GM18517 (cell line): ENCODE measurements at regions not wholly inside any gene's neighbourhood (a gene's known extent, or its start where the extent isn't known, plus 50 kb on each side); places are given as distances from the start of the nearest gene placed in this dataset.
"Not testable (repeated sequence)": the region's sequence is repeated elsewhere in the genome, so short reads cannot be mapped to it uniquely, and the experiment has no call there.

ENCODE experiments used
- ATAC-seq: cut with Tn5 transposase; IDR thresholded peaks from one replicate; pipeline ENCODE4 v1.9.1; 2021; ENCODE audit warnings: mild to moderate bottlenecking, moderate library complexity; ENCODE audit not compliant: unreplicated experiment

DNA sequence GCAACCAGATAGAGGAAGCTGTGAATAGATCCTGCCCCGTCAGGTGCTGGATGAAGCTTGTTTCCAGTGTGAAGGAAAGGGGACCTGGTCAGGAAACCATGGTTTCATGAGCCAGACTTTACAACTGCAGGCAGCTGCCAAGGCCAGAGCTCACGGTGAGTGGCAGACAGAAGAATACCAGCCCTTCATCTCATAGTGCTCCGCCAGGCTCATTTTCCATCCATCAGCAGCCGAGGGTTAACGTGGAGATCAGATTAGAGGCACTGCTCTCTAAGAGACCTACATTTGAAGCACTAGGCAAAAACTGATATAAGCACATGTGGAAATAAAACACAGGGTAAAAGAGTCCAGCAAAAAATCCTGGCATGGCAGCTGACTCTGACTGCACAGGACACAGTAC is 172.4 kb downstream of the CD24 start:
- ATAC-seq = no peak

DNA sequence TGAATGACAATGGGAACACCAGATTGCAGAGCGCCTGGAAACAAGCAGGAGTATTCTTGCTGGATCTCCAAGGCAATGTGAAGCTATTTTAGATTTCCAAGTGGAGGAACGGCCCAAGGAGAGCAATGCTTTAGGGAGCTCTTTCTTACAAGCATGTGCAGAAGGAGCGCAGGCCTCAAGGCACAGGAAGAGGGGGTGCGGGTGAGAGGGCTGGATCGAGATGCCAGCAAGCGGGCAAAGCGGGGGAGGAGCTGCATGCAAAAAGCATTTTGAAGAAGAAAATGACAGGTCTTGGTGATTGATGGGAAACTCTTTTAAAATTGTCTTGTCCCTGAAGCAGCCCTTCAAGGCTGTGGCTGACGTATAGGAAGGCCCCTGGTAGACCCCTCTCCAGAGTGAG is 171.9 kb downstream of the QRSL1 start:
- ATAC-seq = no peak

DNA sequence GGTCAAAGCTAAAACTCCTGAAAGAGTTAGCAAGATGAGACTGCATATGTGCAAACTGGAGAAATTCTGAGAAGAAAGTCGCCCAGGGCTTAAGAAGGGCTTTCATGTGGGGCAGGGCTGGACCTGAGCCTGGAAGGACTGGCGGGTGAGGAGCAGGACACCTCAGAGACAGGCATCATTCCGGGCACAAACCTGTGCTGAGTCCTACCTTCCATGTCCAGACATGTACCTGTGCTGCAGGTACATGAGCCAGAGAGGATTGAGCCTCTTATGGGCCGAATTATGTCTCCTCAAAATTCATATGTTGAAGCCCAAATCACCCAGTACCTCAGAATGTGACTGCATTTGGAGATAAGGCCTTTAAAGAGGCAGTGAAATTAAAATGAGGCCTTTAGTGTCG is 171.0 kb downstream of the QRSL1 start:
- no peak for ATAC-seq

- no peak for ATAC-seq
Measured at GRCh38 chr6:106799031-106799894, 169.9 kb downstream of the QRSL1 start.

DNA sequence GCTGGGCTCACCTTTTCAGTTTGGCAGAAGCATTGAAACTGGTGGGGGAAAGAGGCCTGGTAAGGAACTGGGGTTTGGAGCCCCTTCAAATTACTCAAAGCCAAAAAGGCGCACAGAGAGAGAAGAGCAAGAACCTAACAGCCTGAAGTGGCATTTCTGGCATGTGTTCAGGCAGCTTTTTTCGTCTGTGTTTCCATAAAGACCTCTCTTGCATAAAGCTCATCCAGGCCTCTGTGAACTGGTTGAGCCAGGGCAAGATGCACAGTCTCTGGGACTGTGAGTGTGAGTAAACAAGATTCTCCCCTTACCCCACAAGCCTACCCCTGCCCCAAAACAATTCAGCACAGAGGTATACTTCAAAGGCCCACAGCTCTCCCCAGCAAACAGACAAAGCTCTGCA is 167.8 kb downstream of the QRSL1 start:
- no peak for ATAC-seq

- no peak for ATAC-seq
Measured at GRCh38 chr6:106796781-106797180, 167.4 kb downstream of the QRSL1 start.

GRCh38 chr6:106794129-106794528 is 164.8 kb downstream of the QRSL1 start:
- no peak for ATAC-seq

DNA sequence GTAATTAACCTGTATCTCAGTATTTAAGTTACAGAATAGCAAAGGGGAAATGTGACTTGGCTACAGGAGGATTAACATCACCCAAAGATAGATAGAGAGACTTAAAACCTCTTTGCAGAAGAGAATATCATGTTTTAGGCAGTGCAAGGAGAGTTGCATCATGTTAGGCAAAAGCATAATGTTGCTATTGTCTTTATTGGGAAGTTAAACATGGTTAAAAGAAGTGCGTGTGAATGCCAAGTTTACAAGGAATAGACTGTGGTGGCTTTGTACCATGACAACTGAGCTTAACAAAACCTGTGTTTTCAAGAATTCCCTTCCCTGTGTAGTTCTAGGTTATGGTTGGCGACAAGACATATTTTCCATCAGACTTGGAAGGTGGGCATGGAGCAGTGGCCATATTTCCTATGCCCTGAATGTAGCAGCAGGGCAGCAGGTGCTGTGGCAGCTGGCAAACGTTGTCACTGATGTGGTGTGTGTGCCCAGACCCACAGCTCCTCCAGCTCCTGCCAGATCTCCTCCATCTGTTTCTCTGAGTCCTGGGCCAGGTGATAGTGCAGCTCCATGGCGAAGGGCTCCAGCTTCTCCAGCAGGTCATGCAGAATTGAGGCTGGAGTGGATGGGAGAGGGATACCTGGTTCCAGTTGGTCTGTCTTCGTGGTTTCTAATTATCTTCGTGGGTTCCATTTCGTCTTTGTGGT is 163.3 kb downstream of the QRSL1 start:
- no peak for ATAC-seq

DNA sequence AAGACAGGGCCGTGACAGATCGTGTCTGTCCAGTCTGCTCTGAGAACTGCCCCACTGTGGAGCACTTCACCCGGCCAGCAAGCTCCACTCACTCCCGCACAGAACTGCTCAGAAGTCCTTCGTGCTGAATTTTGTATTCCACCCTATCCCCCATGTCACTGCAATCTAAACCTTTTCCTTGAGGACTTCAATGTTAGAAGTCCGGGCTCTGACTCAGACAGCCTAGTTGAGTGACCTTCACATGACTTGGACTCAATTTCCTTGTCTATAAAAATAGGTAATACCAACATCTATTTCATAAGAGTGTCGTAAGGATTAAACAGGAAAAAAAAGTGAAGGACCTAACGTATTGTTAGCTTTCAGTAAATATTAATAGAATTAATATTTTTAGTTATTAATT is 161.6 kb downstream of the QRSL1 start:
- no peak for ATAC-seq

GRCh38 chr6:106790149-106790770 is 160.9 kb downstream of the QRSL1 start:
- ATAC-seq = no peak

GRCh38 chr6:106789428-106790148 is 160.2 kb downstream of the QRSL1 start:
- ATAC-seq = no peak

DNA sequence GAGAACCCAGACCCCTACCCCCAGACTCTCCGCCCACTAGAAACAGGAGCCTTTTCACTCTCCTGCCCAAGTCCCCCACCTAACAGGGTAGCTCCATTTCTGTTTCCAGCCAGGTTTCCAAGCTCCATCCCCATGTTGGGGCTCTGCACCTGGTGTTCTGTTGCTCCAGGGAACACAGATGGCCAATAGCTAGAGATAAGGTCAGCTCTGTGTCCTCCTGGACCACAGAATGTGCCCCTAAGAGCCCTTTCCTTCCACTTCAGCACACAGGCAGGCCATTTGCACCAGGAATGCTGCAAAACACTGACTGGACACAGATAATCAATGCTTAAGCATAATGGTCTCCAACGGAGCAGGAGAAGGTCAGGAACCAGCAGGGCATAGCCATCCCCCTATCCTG is 159.4 kb downstream of the QRSL1 start:
- no peak for ATAC-seq

- no peak for ATAC-seq
Measured at GRCh38 chr6:106787327-106788196, 158.2 kb downstream of the QRSL1 start.

DNA sequence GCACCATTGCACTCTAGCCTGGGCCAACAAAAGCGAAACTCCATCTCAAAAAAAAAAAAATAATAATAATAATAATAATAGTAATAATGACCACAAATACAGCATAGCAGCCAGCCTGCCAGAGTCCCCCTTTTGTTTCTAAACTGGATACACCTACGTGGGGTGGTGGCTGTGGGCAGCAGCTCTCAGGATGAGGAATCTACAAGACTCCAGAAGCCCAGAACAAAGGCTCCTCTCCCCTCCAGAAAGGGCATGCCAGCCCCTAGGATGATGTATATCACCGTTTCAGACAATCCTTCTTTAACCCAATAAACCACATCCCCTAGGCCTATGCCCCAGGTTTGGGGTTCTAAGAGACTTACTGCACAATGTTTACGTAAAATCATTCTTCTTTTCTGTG is 155.9 kb downstream of the QRSL1 start:
- no peak for ATAC-seq

- ATAC-seq = no peak
Measured at GRCh38 chr6:106783640-106784566, 154.5 kb downstream of the QRSL1 start.

DNA sequence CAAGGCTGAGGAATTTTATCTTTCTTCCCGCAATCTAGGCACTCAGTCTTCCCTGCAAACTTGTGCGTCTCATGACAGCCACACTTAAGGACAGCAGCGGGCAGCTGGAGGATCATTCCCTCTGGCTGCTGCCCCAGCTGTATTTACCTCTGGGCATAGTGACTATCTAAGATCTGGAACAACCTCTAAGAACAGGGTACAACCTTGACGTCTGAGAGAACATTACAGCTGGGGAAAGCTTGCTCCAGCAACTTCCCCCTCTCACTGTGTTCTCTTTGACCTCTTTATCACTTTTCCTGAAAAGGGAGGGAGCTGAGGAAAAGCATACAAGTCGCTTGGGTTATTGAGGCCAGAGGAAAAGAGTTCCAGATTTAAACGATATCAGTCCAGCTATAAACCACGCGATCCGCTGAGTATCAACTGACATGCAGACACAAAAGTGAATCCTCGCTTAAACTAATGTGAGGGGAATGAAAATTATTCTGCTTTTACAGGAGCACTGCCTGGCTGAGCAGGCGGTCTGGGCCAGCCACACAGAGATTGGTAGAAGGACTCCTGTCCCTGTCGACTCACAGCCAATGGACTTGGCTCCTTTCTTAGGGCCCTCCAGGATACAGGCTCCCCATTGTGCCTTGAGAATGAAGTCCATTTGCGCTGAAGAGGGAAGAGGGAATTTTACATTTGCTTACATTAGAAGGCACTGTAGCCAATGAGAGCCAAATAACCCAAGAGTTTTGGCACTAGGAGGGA is 153.3 kb downstream of the QRSL1 start:
- no peak for ATAC-seq

- not testable (repeated sequence) for ATAC-seq
Measured at GRCh38 chr6:106779552-106779951, 150.2 kb downstream of the QRSL1 start.

GRCh38 chr6:106778943-106779342 is 149.6 kb downstream of the QRSL1 start:
- no peak for ATAC-seq
